Keratinocyte (primary cell): ENCODE measurements at regions not wholly inside any gene's neighbourhood (a gene's known extent, or its start where the extent isn't known, plus 50 kb on each side); places are given as distances from the start of the nearest gene placed in this dataset.

ENCODE experiments used
- DNase-seq: peaks from one replicate; pipeline ENCODE4 v3.0.0-alpha.2; 2011; ENCODE audit warnings: low read depth, missing footprints, low spot score
- FAIRE-seq: peaks from 2 replicates; lab custom pipeline; 2011; peaks lifted over from hg19 to GRCh38; lab: Jason Lieb, UNC
- H2AFZ ChIP-seq: 2 replicates; pipeline ENCODE4 v1.6.0; 2012; ENCODE audit warnings: low read length, control low read depth, inconsistent platforms; ENCODE audit not compliant: control insufficient read depth
- H3K27ac ChIP-seq: 2 replicates; pipeline ENCODE4 v1.5.1; 2011; ENCODE audit warnings: low read length; ENCODE audit not compliant: control insufficient read depth, insufficient read depth
- H3K27me3 ChIP-seq: 3 replicates; pipeline ENCODE4 v1.6.0; 2011; ENCODE audit warnings: low read length; ENCODE audit not compliant: control insufficient read depth, insufficient read depth; ENCODE audit errors: extremely low read depth
- H3K36me3 ChIP-seq, 2 experiments: 2 replicates in 1 of 2; 3 replicates in 1 of 2; pipeline ENCODE4 v1.5.1; 2011; ENCODE audit warnings: low read length in 2 of 2, mild to moderate bottlenecking in 1 of 2; ENCODE audit not compliant: control insufficient read depth in 2 of 2, insufficient read depth in 2 of 2; ENCODE audit errors: extremely low read depth in 1 of 2
- H3K4me1 ChIP-seq: 3 replicates; pipeline ENCODE4 v1.5.1; 2011; ENCODE audit warnings: low read length; ENCODE audit not compliant: control insufficient read depth, insufficient read depth; ENCODE audit errors: extremely low read depth
- H3K4me2 ChIP-seq: 3 replicates; pipeline ENCODE4 v1.6.0; 2011; ENCODE audit warnings: low read depth, low read length; ENCODE audit not compliant: control insufficient read depth, insufficient read depth; ENCODE audit errors: extremely low read depth
- H3K4me3 ChIP-seq, 3 experiments: fragments of 200-600 bp in 1 of 3; sonication (generic) in 1 of 3; 2 replicates in 2 of 3; 3 replicates in 1 of 3; pipeline ENCODE4 v1.5.1; 2011 to 2016; ENCODE audit warnings: low read length in 3 of 3, mild to moderate bottlenecking in 3 of 3, control low read depth in 2 of 3, inconsistent platforms in 1 of 3, low read depth in 1 of 3, mixed read lengths in 1 of 3, mixed run types in 1 of 3, moderate library complexity in 1 of 3; ENCODE audit not compliant: control insufficient read depth in 2 of 3, insufficient read depth in 2 of 3; ENCODE audit errors: extremely low read depth in 1 of 3
- H3K79me2 ChIP-seq: 2 replicates; pipeline ENCODE4 v1.6.0; 2012; ENCODE audit warnings: low read length; ENCODE audit not compliant: control insufficient read depth, insufficient read depth
- H3K9ac ChIP-seq: 3 replicates; pipeline ENCODE4 v1.6.0; 2011; ENCODE audit warnings: low read length; ENCODE audit not compliant: control insufficient read depth, insufficient read depth; ENCODE audit errors: extremely low read depth
- H3K9me1 ChIP-seq: 3 replicates; pipeline ENCODE4 v1.6.0; 2011; ENCODE audit warnings: low read length; ENCODE audit not compliant: control insufficient read depth, insufficient read depth; ENCODE audit errors: extremely low read depth
- H3K9me3 ChIP-seq: 2 replicates; pipeline ENCODE4 v1.5.1; 2012; ENCODE audit warnings: low read depth, low read length; ENCODE audit not compliant: control insufficient read depth
- H4K20me1 ChIP-seq: 3 replicates; pipeline ENCODE4 v1.6.0; 2011; ENCODE audit warnings: low read length; ENCODE audit not compliant: control insufficient read depth, insufficient read depth; ENCODE audit errors: extremely low read depth
- EZH2 ChIP-seq: IDR thresholded peaks from one replicate; pipeline ENCODE4 v1.6.1; 2012; ENCODE audit warnings: inconsistent platforms, mild to moderate bottlenecking, low read length, moderate library complexity
- dilution Hi-C: fragments of 300-500 bp; cut with MboI; formaldehyde crosslinking; loops from one replicate; pipeline ENCODE4 v1.7.0; 2020; ENCODE audit warnings: low sequenced_read_pairs; ENCODE audit not compliant: extremely low pct_ligation_motif_present
- TF ChIP-seq, protein P1 (sequence below), 3 experiments: IDR thresholded peaks in 1 of 3; conservative IDR thresholded peaks in 1 of 3; optimal IDR thresholded peaks in 1 of 3; 2 replicates in 2 of 3; 3 replicates in 1 of 3; pipeline versions ENCODE3 to v1.5.1; 2011; ENCODE audit warnings: low read length in 3 of 3, mild to moderate bottlenecking in 3 of 3, moderate library complexity in 2 of 3, control low read depth in 1 of 3, inconsistent platforms in 1 of 3; ENCODE audit not compliant: insufficient read depth in 2 of 3; ENCODE audit errors: extremely low read depth in 1 of 3

DNA sequence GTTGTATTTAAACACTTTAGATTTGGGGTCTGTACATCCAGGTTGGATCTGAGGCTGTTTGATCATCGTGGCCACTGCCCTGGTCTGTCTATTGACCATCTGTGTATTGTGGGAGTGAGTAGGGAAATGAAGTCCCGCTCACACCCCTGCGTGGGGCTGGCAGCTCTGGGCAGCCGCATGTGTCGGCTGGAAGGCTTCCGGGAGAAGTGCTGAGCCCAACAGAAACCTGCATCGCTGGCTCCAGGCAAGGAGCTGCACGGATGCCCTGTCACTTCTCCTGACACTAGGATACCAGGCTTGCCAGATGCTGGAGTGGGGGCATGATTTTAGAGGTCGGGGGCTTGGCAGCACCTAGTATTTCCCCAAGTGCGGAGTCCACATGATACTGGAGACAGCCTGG is 93.6 kb downstream of the PHETA1 start:
- Histone ChIP-seq H3K9ac (no peak overlapping the region), H3K27ac (no peak overlapping the region), H3K9me3 (no peaks in the 10 kb centered on the region), H3K36me3 (no peaks in the 10 kb centered on the region), H3K4me3 (no peak overlapping the region), H3K9me1 (no peaks in the 10 kb centered on the region), H3K4me1 (no peaks in the 10 kb centered on the region), H4K20me1 (no peaks in the 10 kb centered on the region), H3K4me2 (no peak overlapping the region), H3K79me2 (no peaks in the 10 kb centered on the region), H3K27me3 (peaks cover 10% of the 10 kb centered on the region), H2AFZ (no peak overlapping the region)
- TF ChIP-seq, protein P1, sequence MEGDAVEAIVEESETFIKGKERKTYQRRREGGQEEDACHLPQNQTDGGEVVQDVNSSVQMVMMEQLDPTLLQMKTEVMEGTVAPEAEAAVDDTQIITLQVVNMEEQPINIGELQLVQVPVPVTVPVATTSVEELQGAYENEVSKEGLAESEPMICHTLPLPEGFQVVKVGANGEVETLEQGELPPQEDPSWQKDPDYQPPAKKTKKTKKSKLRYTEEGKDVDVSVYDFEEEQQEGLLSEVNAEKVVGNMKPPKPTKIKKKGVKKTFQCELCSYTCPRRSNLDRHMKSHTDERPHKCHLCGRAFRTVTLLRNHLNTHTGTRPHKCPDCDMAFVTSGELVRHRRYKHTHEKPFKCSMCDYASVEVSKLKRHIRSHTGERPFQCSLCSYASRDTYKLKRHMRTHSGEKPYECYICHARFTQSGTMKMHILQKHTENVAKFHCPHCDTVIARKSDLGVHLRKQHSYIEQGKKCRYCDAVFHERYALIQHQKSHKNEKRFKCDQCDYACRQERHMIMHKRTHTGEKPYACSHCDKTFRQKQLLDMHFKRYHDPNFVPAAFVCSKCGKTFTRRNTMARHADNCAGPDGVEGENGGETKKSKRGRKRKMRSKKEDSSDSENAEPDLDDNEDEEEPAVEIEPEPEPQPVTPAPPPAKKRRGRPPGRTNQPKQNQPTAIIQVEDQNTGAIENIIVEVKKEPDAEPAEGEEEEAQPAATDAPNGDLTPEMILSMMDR (optimal IDR thresholded peaks at IDR 0.05 in 1 of 3, IDR thresholded peaks at IDR 0.05 in 1 of 3, conservative IDR thresholded peaks at IDR 0.05 in 1 of 3; ENCODE audit: extremely low read depth in 1 of 3, insufficient read depth in 2 of 3, low read length in 3 of 3): no peak
- no peak for TF ChIP-seq EZH2
- no peak for DNase-seq
- FAIRE-seq: no peak
- dilution Hi-C loops: no loop called here

DNA sequence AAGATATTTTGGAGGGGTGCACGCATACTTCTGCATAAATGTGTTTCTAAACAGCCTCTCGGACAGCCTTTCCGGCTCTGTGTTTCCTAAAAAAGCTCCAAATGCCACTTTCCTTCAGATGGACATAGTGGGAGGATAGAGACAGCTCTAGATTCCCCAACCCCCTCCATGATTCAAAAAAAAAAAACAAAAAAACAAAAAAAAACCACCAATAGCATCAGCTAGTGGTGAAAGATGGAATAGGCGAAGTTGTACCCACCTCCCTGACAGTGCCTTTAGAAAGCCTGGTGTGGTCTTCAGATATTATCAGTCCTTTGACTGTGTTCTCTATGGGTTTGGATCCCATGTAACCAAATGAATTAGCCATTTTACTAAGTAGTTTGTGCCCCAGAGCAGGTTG is 94.1 kb downstream of the PHETA1 start:
- Histone ChIP-seq H3K4me2 (no peak overlapping the region), H3K36me3 (no peaks in the 10 kb centered on the region), H4K20me1 (no peaks in the 10 kb centered on the region), H3K4me3 (no peak overlapping the region), H3K9ac (no peak overlapping the region), H3K79me2 (no peaks in the 10 kb centered on the region), H3K27me3 (peaks cover 14% of the 10 kb centered on the region), H3K9me1 (no peaks in the 10 kb centered on the region), H3K27ac (no peak overlapping the region), H3K9me3 (no peaks in the 10 kb centered on the region), H2AFZ (no peak overlapping the region), H3K4me1 (no peaks in the 10 kb centered on the region)
- no peak for FAIRE-seq
- dilution Hi-C loops: no loop called here
- TF ChIP-seq EZH2: no peak
- TF ChIP-seq, protein P1 (optimal IDR thresholded peaks at IDR 0.05 in 1 of 3, IDR thresholded peaks at IDR 0.05 in 1 of 3, conservative IDR thresholded peaks at IDR 0.05 in 1 of 3; ENCODE audit: extremely low read depth in 1 of 3, insufficient read depth in 2 of 3, low read length in 3 of 3): peak in 2 of 3 experiments; percentile 35 to 61
- no peak for DNase-seq
